HG03139 (cell line): ENCODE measurements at regions not wholly inside any gene's neighbourhood (a gene's known extent, or its start where the extent isn't known, plus 50 kb on each side); places are given as distances from the start of the nearest gene placed in this dataset.
"Not testable (repeated sequence)": the region's sequence is repeated elsewhere in the genome, so short reads cannot be mapped to it uniquely, and the experiment has no call there.

ENCODE experiments used
- ATAC-seq: cut with Tn5 transposase; IDR thresholded peaks from one replicate; pipeline ENCODE4 v1.9.1; 2021; ENCODE audit not compliant: unreplicated experiment

- no peak for ATAC-seq
Observed at GRCh38 chr7:112669306-112669705, 120.9 kb downstream of the TMEM168 start.

GRCh38 chr7:112670193-112670592, 120.0 kb downstream of the TMEM168 start:
- no peak for ATAC-seq

GRCh38 chr7:112678626-112679025, 111.6 kb downstream of the TMEM168 start:
- ATAC-seq, result no peak

- not testable (repeated sequence) for ATAC-seq
Observed at GRCh38 chr7:112689466-112690177, 100.6 kb downstream of the TMEM168 start.

- ATAC-seq, result no peak
Observed at GRCh38 chr7:112692333-112692732, 97.9 kb downstream of the TMEM168 start.

- not testable (repeated sequence) for ATAC-seq
Observed at GRCh38 chr7:112697211-112697610, 93.0 kb downstream of the TMEM168 start.

- no peak for ATAC-seq
Observed at GRCh38 chr7:112699725-112700513, 90.3 kb downstream of the TMEM168 start.

GRCh38 chr7:112701456-112701855, 88.7 kb downstream of the TMEM168 start:
- ATAC-seq, result no peak

GRCh38 chr7:112707655-112708054, 82.5 kb downstream of the TMEM168 start:
- ATAC-seq, result no peak

- ATAC-seq, result no peak
Observed at GRCh38 chr7:112708236-112708635, 82.0 kb downstream of the TMEM168 start.
